Nephron progenitor cell (in vitro differentiated cells): ENCODE measurements at regions not wholly inside any gene's neighbourhood (a gene's known extent, or its start where the extent isn't known, plus 50 kb on each side); places are given as distances from the start of the nearest gene placed in this dataset.

Experiments used
- DNase-seq: peaks from one replicate; pipeline ENCODE4 v3.0.0; 2021
- H3K27ac Mint-ChIP-seq: 2 replicates; pipeline ENCODE4 v1.8.0; 2021; ENCODE audit warnings: mild to moderate bottlenecking, moderate library complexity, mixed read lengths
- H3K27me3 Mint-ChIP-seq: 2 replicates; pipeline ENCODE4 v1.8.0; 2021; ENCODE audit warnings: mild to moderate bottlenecking, low read depth, mixed read lengths; ENCODE audit not compliant: poor library complexity
- H3K36me3 Mint-ChIP-seq: 2 replicates; pipeline ENCODE4 v1.8.0; 2021; ENCODE audit warnings: low read depth, mixed read lengths
- H3K4me1 Mint-ChIP-seq: 2 replicates; pipeline ENCODE4 v1.8.0; 2021; ENCODE audit warnings: mixed read lengths
- H3K4me3 Mint-ChIP-seq: 2 replicates; pipeline ENCODE4 v1.8.0; 2021; ENCODE audit warnings: mild to moderate bottlenecking, moderate library complexity, mixed read lengths
- H3K9me3 Mint-ChIP-seq: 2 replicates; pipeline ENCODE4 v1.8.0; 2021; ENCODE audit warnings: mild to moderate bottlenecking, moderate library complexity, mixed read lengths
- TF ChIP-seq, protein P1 (sequence below): fragments of 200-600 bp; sonication (generic); IDR thresholded peaks from 2 replicates; pipeline ENCODE4 v1.5.0; 2021; ENCODE audit warnings: antibody characterized with exemption

DNA sequence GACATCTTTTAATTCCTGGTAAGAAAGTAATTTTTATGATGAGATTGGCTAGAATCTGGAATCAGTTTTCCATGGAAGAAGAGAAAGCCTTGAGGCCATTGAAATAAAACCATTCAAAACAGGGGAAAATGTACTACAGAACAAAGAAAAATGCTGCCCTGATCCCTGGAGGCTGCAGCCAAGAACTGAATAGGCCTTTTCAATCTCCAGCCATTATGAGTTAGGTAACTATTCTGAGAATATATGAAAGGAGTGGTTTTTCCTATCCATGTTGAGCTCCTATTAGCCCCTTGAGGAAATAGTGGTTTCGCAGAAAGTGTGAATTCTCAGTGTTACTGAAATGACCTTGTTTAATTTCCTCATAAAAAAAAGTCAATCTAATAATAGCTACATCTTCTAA lies 408.5 kb upstream of the GRAMD2B start:
- Mint-ChIP-seq H3K9me3 (peaks cover 2% of the 10 kb centered on the region), H3K4me3 (no peak overlapping the region), H3K36me3 (peaks cover 3% of the 10 kb centered on the region), H3K27ac (peak overlapping the region; percentile 84), H3K27me3 (no peaks in the 10 kb centered on the region), H3K4me1 (peaks cover 52% of the 10 kb centered on the region)
- TF ChIP-seq, protein P1, sequence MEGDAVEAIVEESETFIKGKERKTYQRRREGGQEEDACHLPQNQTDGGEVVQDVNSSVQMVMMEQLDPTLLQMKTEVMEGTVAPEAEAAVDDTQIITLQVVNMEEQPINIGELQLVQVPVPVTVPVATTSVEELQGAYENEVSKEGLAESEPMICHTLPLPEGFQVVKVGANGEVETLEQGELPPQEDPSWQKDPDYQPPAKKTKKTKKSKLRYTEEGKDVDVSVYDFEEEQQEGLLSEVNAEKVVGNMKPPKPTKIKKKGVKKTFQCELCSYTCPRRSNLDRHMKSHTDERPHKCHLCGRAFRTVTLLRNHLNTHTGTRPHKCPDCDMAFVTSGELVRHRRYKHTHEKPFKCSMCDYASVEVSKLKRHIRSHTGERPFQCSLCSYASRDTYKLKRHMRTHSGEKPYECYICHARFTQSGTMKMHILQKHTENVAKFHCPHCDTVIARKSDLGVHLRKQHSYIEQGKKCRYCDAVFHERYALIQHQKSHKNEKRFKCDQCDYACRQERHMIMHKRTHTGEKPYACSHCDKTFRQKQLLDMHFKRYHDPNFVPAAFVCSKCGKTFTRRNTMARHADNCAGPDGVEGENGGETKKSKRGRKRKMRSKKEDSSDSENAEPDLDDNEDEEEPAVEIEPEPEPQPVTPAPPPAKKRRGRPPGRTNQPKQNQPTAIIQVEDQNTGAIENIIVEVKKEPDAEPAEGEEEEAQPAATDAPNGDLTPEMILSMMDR = no peak
- DNase-seq = no peak

DNA sequence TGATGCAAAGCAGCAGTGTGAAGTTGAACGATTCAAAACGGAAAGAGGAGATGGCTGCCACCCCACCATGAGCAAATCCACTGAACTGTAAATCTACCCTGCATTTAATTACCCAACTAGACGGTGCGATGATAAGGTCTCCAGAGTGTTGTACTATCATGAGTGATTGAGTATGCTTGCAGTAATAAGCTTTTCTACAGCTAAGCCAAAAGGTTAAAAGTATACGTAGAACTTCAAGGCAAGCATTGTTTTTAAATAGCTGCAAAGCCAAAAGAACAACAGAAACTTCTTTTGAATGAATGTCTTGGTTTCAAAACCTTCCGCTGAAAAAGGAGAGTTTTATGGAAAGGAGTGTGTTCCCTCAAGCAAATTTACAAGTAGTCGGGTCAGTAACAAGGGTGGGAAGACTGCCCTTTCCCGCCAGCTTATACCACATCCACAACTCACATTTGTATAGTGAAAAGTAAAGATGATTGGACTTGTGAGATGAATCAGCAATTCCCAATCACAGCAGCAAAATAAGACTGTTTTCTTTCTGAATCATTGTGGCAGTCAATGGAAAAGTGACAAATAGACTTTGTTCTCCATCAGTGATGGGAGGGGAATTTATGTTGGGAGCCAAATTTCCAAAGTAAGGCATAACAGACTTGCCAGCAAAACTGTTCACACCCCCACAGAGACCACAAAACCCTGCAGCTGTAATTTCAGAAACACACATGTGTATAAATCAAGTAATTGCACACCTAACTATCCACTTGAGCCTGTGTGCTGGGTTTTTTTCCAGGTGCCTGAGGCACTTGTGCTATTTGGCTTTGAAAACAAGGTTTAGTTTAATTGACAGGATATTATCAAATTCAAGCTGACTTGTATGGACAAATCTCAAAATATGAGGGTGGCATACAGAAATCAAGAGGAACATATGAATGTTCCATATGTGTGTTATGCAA lies 407.7 kb upstream of the GRAMD2B start:
- H3K27ac Mint-ChIP-seq = peak overlapping the region; percentile 84

DNA sequence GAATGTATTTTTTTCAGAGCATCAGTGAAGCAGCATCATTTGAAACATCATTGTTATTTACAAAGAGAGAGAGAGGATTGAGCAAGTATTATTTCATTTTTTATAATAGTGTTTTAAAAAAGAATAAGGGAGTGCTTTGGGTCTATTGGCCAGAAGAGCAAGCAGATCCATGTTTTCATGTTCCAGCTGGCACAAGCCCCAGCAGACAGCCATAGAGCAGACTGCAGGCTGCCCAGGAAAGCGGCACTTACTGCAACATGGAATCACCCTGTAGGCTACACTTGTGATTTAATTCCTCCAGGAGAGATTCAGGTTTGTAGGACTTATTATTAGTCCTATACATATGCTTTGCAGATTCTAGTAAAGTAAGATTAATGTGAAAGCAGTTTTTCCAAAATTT lies 407.0 kb upstream of the GRAMD2B start:
- no peak for DNase-seq
- Mint-ChIP-seq H3K27me3 (no peaks in the 10 kb centered on the region), H3K36me3 (peaks cover 16% of the 10 kb centered on the region), H3K9me3 (peaks cover 15% of the 10 kb centered on the region), H3K27ac (peak overlapping the region; percentile 84), H3K4me1 (peaks cover 66% of the 10 kb centered on the region), H3K4me3 (no peak overlapping the region)
- TF ChIP-seq, protein P1 = no peak

More for the DNA sequence above, 407.7 kb upstream of the GRAMD2B start:
- TF ChIP-seq, protein P1 = no peak
- DNase-seq = peak; percentile 11
- Mint-ChIP-seq H3K9me3 (peaks cover 8% of the 10 kb centered on the region), H3K36me3 (peaks cover 8% of the 10 kb centered on the region), H3K4me3 (peak overlapping the region; percentile 35), H3K4me1 (peaks cover 59% of the 10 kb centered on the region), H3K27me3 (no peaks in the 10 kb centered on the region)

DNA sequence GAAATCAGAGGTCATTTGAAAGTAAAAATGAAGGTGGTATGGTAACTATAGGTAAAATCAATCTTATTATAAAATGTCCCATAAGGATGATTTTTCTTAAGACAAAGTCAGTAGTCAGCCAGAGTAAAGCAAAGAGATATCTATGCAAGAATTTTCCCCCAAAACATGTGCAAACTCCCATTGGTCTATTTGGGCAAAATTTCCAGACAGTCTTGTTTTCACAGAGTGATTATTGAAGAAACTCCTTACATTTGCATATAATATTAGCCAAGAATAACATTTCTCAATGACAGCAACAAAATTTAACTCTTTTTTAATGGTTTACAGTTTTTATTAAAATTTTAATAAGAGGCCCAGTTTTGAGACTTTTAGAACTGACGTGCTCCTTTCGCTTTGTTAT lies 406.1 kb upstream of the GRAMD2B start:
- no peak overlapping the region for H3K4me3 Mint-ChIP-seq
- H3K4me1 Mint-ChIP-seq = peaks cover 75% of the 10 kb centered on the region
- TF ChIP-seq, protein P1 = no peak
- no peak overlapping the region for H3K27ac Mint-ChIP-seq
- no peak for DNase-seq
- no peaks in the 10 kb centered on the region for H3K27me3 Mint-ChIP-seq
- H3K9me3 Mint-ChIP-seq = peaks cover 22% of the 10 kb centered on the region
- peaks cover 22% of the 10 kb centered on the region for H3K36me3 Mint-ChIP-seq

DNA sequence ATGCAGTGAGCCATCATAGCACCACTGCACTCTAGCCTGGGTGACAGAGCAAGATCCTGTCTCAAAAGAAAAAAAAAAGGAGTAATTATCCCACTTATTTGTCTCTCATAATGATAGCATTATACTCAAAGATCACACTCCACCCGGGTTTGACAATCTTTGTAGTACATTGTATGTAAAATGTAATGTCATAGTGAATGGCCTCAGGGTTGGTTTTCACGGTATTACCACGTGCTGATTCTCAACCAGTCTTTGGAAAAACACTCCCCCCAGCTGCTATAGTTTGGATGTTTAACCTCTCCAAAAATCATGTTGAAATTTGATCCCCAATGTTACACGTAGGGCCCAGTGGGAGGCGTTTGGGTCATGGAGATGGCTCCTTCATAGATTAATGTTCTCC lies 402.4 kb upstream of the GRAMD2B start:
- TF ChIP-seq, protein P1 = no peak
- peaks cover 28% of the 10 kb centered on the region for H3K36me3 Mint-ChIP-seq
- H3K27me3 Mint-ChIP-seq = peaks cover under 1% of the 10 kb centered on the region
- DNase-seq = no peak
- H3K9me3 Mint-ChIP-seq = peaks cover 29% of the 10 kb centered on the region
- no peak overlapping the region for H3K4me3 Mint-ChIP-seq
- peaks cover 64% of the 10 kb centered on the region for H3K4me1 Mint-ChIP-seq
- peak overlapping the region; percentile 98 for H3K27ac Mint-ChIP-seq

DNA sequence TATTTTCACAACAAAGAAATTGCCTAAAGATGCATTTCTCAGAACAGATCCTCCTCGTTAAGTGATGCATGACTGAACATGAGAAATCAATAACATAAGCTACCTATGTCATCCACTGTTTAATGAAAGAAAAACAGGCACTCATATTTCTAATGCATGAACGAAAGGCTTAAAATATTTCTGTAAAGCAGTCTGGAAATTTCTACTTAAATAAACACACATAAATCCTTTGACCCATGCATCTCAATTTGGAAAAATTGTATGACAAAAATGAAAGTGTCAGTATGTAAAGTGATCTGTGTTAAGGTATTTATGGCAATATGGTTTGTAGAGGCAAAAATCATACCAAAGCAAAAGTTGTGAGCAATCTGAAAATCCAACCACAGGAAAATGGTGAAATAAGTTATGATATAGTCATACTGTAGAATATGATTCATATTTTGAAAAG lies 399.2 kb upstream of the GRAMD2B start:
- TF ChIP-seq, protein P1 = no peak
- no peak for DNase-seq
- no peak overlapping the region for H3K27ac Mint-ChIP-seq

More for the DNA sequence above, 399.2 kb upstream of the GRAMD2B start:
- Mint-ChIP-seq H3K9me3 (peaks cover 57% of the 10 kb centered on the region), H3K4me1 (peaks cover 45% of the 10 kb centered on the region), H3K4me3 (no peak overlapping the region), H3K27me3 (peaks cover 7% of the 10 kb centered on the region), H3K36me3 (peaks cover 53% of the 10 kb centered on the region)
